ENCODE measurements at regions not wholly inside any gene's neighbourhood (a gene's known extent, or its start where the extent isn't known, plus 50 kb on each side); places are given as distances from the start of the nearest gene placed in this dataset.

- TF ChIP-seq, protein P1, sequence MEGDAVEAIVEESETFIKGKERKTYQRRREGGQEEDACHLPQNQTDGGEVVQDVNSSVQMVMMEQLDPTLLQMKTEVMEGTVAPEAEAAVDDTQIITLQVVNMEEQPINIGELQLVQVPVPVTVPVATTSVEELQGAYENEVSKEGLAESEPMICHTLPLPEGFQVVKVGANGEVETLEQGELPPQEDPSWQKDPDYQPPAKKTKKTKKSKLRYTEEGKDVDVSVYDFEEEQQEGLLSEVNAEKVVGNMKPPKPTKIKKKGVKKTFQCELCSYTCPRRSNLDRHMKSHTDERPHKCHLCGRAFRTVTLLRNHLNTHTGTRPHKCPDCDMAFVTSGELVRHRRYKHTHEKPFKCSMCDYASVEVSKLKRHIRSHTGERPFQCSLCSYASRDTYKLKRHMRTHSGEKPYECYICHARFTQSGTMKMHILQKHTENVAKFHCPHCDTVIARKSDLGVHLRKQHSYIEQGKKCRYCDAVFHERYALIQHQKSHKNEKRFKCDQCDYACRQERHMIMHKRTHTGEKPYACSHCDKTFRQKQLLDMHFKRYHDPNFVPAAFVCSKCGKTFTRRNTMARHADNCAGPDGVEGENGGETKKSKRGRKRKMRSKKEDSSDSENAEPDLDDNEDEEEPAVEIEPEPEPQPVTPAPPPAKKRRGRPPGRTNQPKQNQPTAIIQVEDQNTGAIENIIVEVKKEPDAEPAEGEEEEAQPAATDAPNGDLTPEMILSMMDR (IDR thresholded peaks at IDR 0.05): no peak
- no peak for TF ChIP-seq POLR2A (IDR thresholded peaks at IDR 0.05)
Observed at GRCh38 chr10:113269333-113269732, 283.5 kb upstream of the HABP2 start.
